Transverse colon (tissue), 4 donors: ENCODE measurements at regions not wholly inside any gene's neighbourhood (a gene's known extent, or its start where the extent isn't known, plus 50 kb on each side); places are given as distances from the start of the nearest gene placed in this dataset.

Experiments
- DNase-seq: peaks from one replicate; pipeline ENCODE4 v3.0.0-alpha.2; 2019
- H3K27ac ChIP-seq, 4 donors: fragments of 200-600 bp; sonication (generic); 2 replicates each; pipeline ENCODE4 v1.5.1; 2016 to 2018; ENCODE audit warnings: inconsistent platforms in 4 of 4
- H3K27me3 ChIP-seq: fragments of 200-600 bp; sonication (generic); 2 replicates; pipeline ENCODE4 v1.5.1; 2017; ENCODE audit warnings: inconsistent platforms
- H3K36me3 ChIP-seq, 4 donors: fragments of 200-600 bp; sonication (generic); 2 replicates each; pipeline ENCODE4 v1.5.1; 2017 to 2019; ENCODE audit warnings: inconsistent platforms in 4 of 4
- H3K4me1 ChIP-seq, 4 donors: fragments of 200-600 bp; sonication (generic); 2 replicates each; pipeline ENCODE4 v1.5.1; 2017 to 2020; ENCODE audit warnings: inconsistent platforms in 4 of 4
- H3K4me3 ChIP-seq, 4 donors: fragments of 200-600 bp; sonication (generic); 1 replicate in 1 of 4; 2 replicates in 3 of 4; pipeline versions ENCODE4 v1.5.1 to v1.6.1; 2017 to 2019; ENCODE audit warnings: inconsistent platforms in 4 of 4
- H3K9me3 ChIP-seq, 2 donors: fragments of 200-600 bp; sonication (generic); 2 replicates each; pipeline ENCODE4 v1.5.1; 2017 to 2019; ENCODE audit warnings: inconsistent platforms in 2 of 2
- EP300 ChIP-seq: sonication (generic); formaldehyde crosslinking; IDR thresholded peaks from one replicate; pipeline ENCODE4 v1.6.1; 2017; ENCODE audit warnings: antibody characterized with exemption, low read depth
- POLR2A ChIP-seq: fragments of 450-650 bp; IDR thresholded peaks from one replicate; pipeline ENCODE4 v1.6.1; 2016; ENCODE audit warnings: antibody characterized with exemption, mild to moderate bottlenecking, moderate library complexity
- POLR2AphosphoS5 ChIP-seq, 3 donors: sonication (generic); formaldehyde crosslinking; IDR thresholded peaks; one replicate each; pipeline ENCODE4 v1.6.1; 2016; ENCODE audit warnings: antibody characterized with exemption in 3 of 3
- WGBS, 2 donors: methylation state at CpG; one replicate each; pipeline ENCODE4 v1.1.5; 2018; ENCODE audit warnings: low coverage in 1 of 2; 5-methylcytosine and 5-hydroxymethylcytosine counted together
- in situ Hi-C, 4 donors: fragments of 200-750 bp; cut with MboI; loops; one replicate each; pipeline versions ENCODE4 v1.15.0 to v1.15.1; 2017; ENCODE audit warnings: low sequenced_read_pairs in 3 of 4, low pct_ligation_motif_present in 1 of 4, low pct_unique_long_range_greater_than_20kb in 1 of 4
- intact Hi-C: fragments of 100-400 bp; cut with DNase I; formaldehyde crosslinking; loops from one replicate; pipeline ENCODE4 v1.15.1; 2023; ENCODE audit warnings: low total_unique reads
- TF ChIP-seq, protein P1 (sequence below), 5 experiments: fragments of 200-600 bp in 3 of 5; fragments of 450-650 bp in 2 of 5; sonication (generic) in 3 of 5; IDR thresholded peaks; 1 replicate in 2 of 5; 2 replicates in 3 of 5; pipeline ENCODE4 v1.5.1; 2016 to 2017; ENCODE audit warnings: antibody characterized with exemption in 5 of 5, inconsistent platforms in 3 of 5, mild to moderate bottlenecking in 2 of 5, moderate library complexity in 1 of 5

DNA sequence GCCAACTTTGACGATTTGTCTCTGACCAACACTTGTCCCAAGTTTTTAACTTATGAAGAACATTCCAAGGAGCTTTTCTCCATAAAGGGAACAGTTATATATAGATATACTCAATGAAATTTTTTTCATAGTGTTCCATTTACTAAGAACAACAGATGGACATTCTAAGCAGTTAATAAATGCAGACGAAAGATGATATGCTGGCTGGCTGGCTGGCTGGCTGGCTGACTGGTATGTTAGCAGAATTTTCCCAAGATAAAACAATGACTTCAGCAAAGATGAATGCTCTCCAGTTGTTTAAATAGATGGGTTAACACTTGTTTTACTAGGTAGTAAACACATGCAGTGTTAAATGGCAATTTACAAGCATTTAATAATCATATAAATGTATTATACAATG lies 62.2 kb downstream of the SPANXN3 start:
- Histone ChIP-seq H3K4me1 (no peaks in the 10 kb centered on the region), H3K4me3 (no peak overlapping the region), H3K9me3 (no peaks in the 10 kb centered on the region), H3K27me3 (no peaks in the 10 kb centered on the region), H3K36me3 (no peaks in the 10 kb centered on the region), H3K27ac (no peak overlapping the region)
- no peak for TF ChIP-seq EP300
- no peak for TF ChIP-seq POLR2AphosphoS5 (IDR thresholded peaks at IDR 0.05)
- TF ChIP-seq, protein P1, sequence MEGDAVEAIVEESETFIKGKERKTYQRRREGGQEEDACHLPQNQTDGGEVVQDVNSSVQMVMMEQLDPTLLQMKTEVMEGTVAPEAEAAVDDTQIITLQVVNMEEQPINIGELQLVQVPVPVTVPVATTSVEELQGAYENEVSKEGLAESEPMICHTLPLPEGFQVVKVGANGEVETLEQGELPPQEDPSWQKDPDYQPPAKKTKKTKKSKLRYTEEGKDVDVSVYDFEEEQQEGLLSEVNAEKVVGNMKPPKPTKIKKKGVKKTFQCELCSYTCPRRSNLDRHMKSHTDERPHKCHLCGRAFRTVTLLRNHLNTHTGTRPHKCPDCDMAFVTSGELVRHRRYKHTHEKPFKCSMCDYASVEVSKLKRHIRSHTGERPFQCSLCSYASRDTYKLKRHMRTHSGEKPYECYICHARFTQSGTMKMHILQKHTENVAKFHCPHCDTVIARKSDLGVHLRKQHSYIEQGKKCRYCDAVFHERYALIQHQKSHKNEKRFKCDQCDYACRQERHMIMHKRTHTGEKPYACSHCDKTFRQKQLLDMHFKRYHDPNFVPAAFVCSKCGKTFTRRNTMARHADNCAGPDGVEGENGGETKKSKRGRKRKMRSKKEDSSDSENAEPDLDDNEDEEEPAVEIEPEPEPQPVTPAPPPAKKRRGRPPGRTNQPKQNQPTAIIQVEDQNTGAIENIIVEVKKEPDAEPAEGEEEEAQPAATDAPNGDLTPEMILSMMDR (IDR thresholded peaks at IDR 0.05): no peak
- no peak for TF ChIP-seq POLR2A
- no peak for DNase-seq
- WGBS, 2 donors: 44 to 51% methylated on average over 2 of the region's 2 CpGs
- intact Hi-C loops: no loop called here
- in situ Hi-C loops: no loop called here

DNA sequence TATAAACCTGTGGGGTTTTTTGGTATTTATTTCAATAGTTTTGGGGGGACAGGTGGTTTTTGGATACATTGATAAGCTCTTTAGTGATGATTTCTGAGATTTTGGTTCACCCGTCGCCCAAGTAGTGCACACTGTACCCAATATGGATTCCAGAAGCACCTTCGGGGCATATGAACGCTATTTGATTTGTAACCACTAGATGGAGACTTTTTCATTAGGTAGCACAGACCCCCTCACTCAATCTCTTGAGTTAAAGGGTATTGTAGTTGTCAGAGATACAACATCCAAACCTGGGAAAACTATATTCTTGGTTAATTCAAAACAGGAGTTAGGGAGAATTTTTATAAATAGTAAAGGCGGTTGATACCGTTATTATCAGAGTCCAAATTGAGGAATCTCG lies 79.8 kb downstream of the SPANXN3 start:
- H3K9me3 ChIP-seq: no peaks in the 10 kb centered on the region
- H3K36me3 ChIP-seq: no peaks in the 10 kb centered on the region
- no peak for DNase-seq
- in situ Hi-C loops: no loop called here
- WGBS, 2 donors: 25 to 52% methylated on average over 3 to 7 of the region's 7 CpGs
- no peaks in the 10 kb centered on the region for H3K4me1 ChIP-seq
- TF ChIP-seq, protein P1 (IDR thresholded peaks at IDR 0.05): peak in 1 of 5 experiments; percentile 20
- no peak for TF ChIP-seq POLR2AphosphoS5 (IDR thresholded peaks at IDR 0.05)
- H3K27ac ChIP-seq: no peak overlapping the region
- H3K4me3 ChIP-seq: no peak overlapping the region
- intact Hi-C loops: no loop called here
- H3K27me3 ChIP-seq: no peaks in the 10 kb centered on the region

DNA sequence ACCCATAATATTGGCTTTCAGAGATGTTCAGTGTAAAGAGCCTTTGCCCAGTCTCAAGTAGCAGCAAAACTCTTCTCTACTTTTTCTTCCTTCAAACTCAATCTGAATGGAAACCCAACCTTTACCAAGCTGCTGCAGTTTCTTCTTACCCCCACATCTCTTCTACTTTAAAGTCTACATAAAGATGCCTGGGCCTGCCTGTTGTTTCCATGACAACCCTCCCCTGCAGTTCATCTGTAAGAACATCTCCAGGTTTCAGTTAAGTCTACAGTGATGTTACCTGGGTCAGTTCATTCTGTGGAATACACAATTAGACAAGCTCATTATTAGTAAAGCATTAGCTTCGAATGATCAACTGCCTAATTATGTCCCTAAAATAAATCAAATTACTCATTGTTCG lies 81.4 kb downstream of the SPANXN3 start:
- in situ Hi-C loops (no loop called here), intact Hi-C loops (no loop called here)
- Histone ChIP-seq H3K4me1 (no peaks in the 10 kb centered on the region), H3K27me3 (no peaks in the 10 kb centered on the region), H3K4me3 (no peak overlapping the region), H3K27ac (no peak overlapping the region), H3K36me3 (no peaks in the 10 kb centered on the region), H3K9me3 (no peaks in the 10 kb centered on the region)
- WGBS, 2 donors: 65 to 79% methylated on average over 2 of the region's 2 CpGs
- DNase-seq: no peak
- TF ChIP-seq EP300 (no peak), POLR2A (no peak), POLR2AphosphoS5 (IDR thresholded peaks at IDR 0.05) (no peak)
- TF ChIP-seq, protein P1 (IDR thresholded peaks at IDR 0.05): no peak

DNA sequence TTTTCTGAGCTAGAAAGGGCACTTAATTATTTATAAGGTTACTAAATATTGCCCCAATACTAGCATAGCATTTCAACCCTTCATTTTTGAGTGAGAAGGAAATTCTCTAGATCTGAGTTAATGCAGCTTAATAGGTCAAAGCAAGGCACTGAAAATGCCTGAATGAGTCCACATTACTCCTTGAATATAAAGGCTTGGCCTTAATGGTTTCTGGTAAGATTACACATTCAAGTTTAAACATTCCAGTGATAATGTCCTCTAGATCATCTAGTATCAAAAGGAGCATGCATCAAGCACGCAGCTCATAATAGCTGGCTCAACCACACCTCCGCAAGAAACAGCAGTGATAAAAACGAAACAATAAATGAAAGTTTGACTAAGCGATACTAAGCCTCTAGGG lies 87.5 kb downstream of the SPANXN3 start:
- TF ChIP-seq, protein P1 (IDR thresholded peaks at IDR 0.05): no peak
- TF ChIP-seq EP300 (no peak), POLR2AphosphoS5 (IDR thresholded peaks at IDR 0.05) (no peak), POLR2A (no peak)
- no peaks in the 10 kb centered on the region for H3K36me3 ChIP-seq
- H3K27me3 ChIP-seq: no peaks in the 10 kb centered on the region
- 46% methylated on average over 4 of the region's 4 CpGs; no CpG with 5 or more reads in 1 of the 2 donors for WGBS, 2 donors
- DNase-seq: no peak
- no peaks in the 10 kb centered on the region for H3K9me3 ChIP-seq
- no peak overlapping the region for H3K27ac ChIP-seq
- no peaks in the 10 kb centered on the region for H3K4me1 ChIP-seq
- no peak overlapping the region for H3K4me3 ChIP-seq
- in situ Hi-C loops (no loop called here), intact Hi-C loops (no loop called here)
